Neural progenitor cell (in vitro differentiated cells): ENCODE measurements at regions not wholly inside any gene's neighbourhood (a gene's known extent, or its start where the extent isn't known, plus 50 kb on each side); places are given as distances from the start of the nearest gene placed in this dataset.

Experiments
- EZH2phosphoT487 ChIP-seq: fragments of 200-600 bp; sonication (generic); IDR thresholded peaks from 2 replicates; pipeline ENCODE4 v1.6.1; 2017; ENCODE audit warnings: antibody characterized with exemption
- TF ChIP-seq, protein P1 (sequence below): fragments of 200-600 bp; sonication (generic); IDR thresholded peaks from 2 replicates; pipeline ENCODE4 v1.5.1; 2017; ENCODE audit warnings: antibody characterized with exemption, mild to moderate bottlenecking

DNA sequence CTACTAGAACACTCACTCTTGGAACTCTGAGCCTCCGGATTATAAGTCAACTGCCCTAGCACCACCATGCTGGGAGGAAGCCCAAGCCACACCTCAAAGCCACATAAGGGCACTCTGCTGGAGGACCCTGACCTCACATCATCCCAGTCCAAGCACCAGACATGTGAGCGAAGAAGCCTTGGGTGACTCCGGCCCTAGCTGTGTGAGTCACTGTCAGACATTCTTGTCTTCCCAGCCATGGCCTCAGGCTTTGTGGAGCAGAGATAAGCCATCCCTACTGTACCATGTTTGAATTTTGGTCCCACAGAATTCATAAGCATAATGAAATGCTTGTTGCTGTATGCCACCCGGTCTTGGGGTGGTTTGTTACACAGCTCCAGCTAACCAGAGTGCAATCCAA is 247.7 kb downstream of the SOD2 start:
- TF ChIP-seq, protein P1, sequence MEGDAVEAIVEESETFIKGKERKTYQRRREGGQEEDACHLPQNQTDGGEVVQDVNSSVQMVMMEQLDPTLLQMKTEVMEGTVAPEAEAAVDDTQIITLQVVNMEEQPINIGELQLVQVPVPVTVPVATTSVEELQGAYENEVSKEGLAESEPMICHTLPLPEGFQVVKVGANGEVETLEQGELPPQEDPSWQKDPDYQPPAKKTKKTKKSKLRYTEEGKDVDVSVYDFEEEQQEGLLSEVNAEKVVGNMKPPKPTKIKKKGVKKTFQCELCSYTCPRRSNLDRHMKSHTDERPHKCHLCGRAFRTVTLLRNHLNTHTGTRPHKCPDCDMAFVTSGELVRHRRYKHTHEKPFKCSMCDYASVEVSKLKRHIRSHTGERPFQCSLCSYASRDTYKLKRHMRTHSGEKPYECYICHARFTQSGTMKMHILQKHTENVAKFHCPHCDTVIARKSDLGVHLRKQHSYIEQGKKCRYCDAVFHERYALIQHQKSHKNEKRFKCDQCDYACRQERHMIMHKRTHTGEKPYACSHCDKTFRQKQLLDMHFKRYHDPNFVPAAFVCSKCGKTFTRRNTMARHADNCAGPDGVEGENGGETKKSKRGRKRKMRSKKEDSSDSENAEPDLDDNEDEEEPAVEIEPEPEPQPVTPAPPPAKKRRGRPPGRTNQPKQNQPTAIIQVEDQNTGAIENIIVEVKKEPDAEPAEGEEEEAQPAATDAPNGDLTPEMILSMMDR = no peak
- no peak for TF ChIP-seq EZH2phosphoT487
